Activated naive CD4-positive, alpha-beta T cell treated with anti-CD3 and anti-CD28 coated beads, Interleukin-2, amount 50 U/mL, for 24 hours (primary cell): ENCODE measurements at regions not wholly inside any gene's neighbourhood (a gene's known extent, or its start where the extent isn't known, plus 50 kb on each side); places are given as distances from the start of the nearest gene placed in this dataset.

Source experiments
- H3K27ac Mint-ChIP-seq: one replicate; pipeline ENCODE4 v1.8.0; 2021; ENCODE audit warnings: mild to moderate bottlenecking, mixed read lengths
- H3K27me3 Mint-ChIP-seq: one replicate; pipeline ENCODE4 v1.8.0; 2021; ENCODE audit warnings: mixed read lengths
- H3K36me3 Mint-ChIP-seq: one replicate; pipeline ENCODE4 v1.8.0; 2021; ENCODE audit warnings: mixed read lengths
- H3K4me1 Mint-ChIP-seq: one replicate; pipeline ENCODE4 v1.8.0; 2021; ENCODE audit warnings: mixed read lengths
- H3K4me3 Mint-ChIP-seq: one replicate; pipeline ENCODE4 v1.8.0; 2021; ENCODE audit warnings: mild to moderate bottlenecking, mixed read lengths
- H3K9me3 Mint-ChIP-seq: one replicate; pipeline ENCODE4 v1.8.0; 2021; ENCODE audit warnings: mixed read lengths

- no peak overlapping the region for H3K4me3 Mint-ChIP-seq
- H3K27ac Mint-ChIP-seq = no peak overlapping the region
- peaks cover 3% of the 10 kb centered on the region for H3K27me3 Mint-ChIP-seq
- H3K4me1 Mint-ChIP-seq = peaks cover 11% of the 10 kb centered on the region
- H3K36me3 Mint-ChIP-seq = no peaks in the 10 kb centered on the region
- H3K9me3 Mint-ChIP-seq = no peaks in the 10 kb centered on the region
Observed at GRCh38 chr1:8091691-8092090, 65.6 kb upstream of the ERRFI1 start.

- Mint-ChIP-seq H3K27ac (no peak overlapping the region), H3K4me3 (no peak overlapping the region), H3K9me3 (no peaks in the 10 kb centered on the region), H3K27me3 (peaks cover 3% of the 10 kb centered on the region), H3K4me1 (peaks cover 4% of the 10 kb centered on the region), H3K36me3 (no peaks in the 10 kb centered on the region)
Observed at GRCh38 chr1:8090241-8090702, 64.2 kb upstream of the ERRFI1 start.

GRCh38 chr1:8089535-8090228, 63.6 kb upstream of the ERRFI1 start:
- H3K36me3 Mint-ChIP-seq = no peaks in the 10 kb centered on the region
- peaks cover 2% of the 10 kb centered on the region for H3K4me1 Mint-ChIP-seq
- H3K27me3 Mint-ChIP-seq = peaks cover 3% of the 10 kb centered on the region
- H3K4me3 Mint-ChIP-seq = no peak overlapping the region
- no peak overlapping the region for H3K27ac Mint-ChIP-seq
- no peaks in the 10 kb centered on the region for H3K9me3 Mint-ChIP-seq

- H3K36me3 Mint-ChIP-seq = no peaks in the 10 kb centered on the region
- H3K4me3 Mint-ChIP-seq = no peak overlapping the region
- H3K4me1 Mint-ChIP-seq = no peaks in the 10 kb centered on the region
- H3K27me3 Mint-ChIP-seq = peaks cover 3% of the 10 kb centered on the region
- H3K9me3 Mint-ChIP-seq = no peaks in the 10 kb centered on the region
- H3K27ac Mint-ChIP-seq = no peak overlapping the region
Observed at GRCh38 chr1:8086055-8086454, 59.9 kb upstream of the ERRFI1 start.

GRCh38 chr1:8084913-8085312, 58.8 kb upstream of the ERRFI1 start:
- H3K27ac Mint-ChIP-seq = no peak overlapping the region
- no peaks in the 10 kb centered on the region for H3K4me1 Mint-ChIP-seq
- H3K27me3 Mint-ChIP-seq = peaks cover 3% of the 10 kb centered on the region
- H3K9me3 Mint-ChIP-seq = no peaks in the 10 kb centered on the region
- H3K4me3 Mint-ChIP-seq = no peak overlapping the region
- H3K36me3 Mint-ChIP-seq = no peaks in the 10 kb centered on the region

- Mint-ChIP-seq H3K36me3 (no peaks in the 10 kb centered on the region), H3K27me3 (no peaks in the 10 kb centered on the region), H3K27ac (no peak overlapping the region), H3K9me3 (no peaks in the 10 kb centered on the region), H3K4me3 (no peak overlapping the region), H3K4me1 (no peaks in the 10 kb centered on the region)
Observed at GRCh38 chr1:8083739-8084484, 57.8 kb upstream of the ERRFI1 start.

GRCh38 chr1:8082945-8083344, 56.8 kb upstream of the ERRFI1 start:
- Mint-ChIP-seq H3K27ac (no peak overlapping the region), H3K27me3 (no peaks in the 10 kb centered on the region), H3K4me3 (no peak overlapping the region), H3K9me3 (no peaks in the 10 kb centered on the region), H3K36me3 (no peaks in the 10 kb centered on the region), H3K4me1 (no peaks in the 10 kb centered on the region)

GRCh38 chr1:8078176-8078671, 52.1 kb upstream of the ERRFI1 start:
- Mint-ChIP-seq H3K9me3 (no peaks in the 10 kb centered on the region), H3K27ac (no peak overlapping the region), H3K4me3 (no peak overlapping the region), H3K36me3 (no peaks in the 10 kb centered on the region), H3K27me3 (no peaks in the 10 kb centered on the region), H3K4me1 (no peaks in the 10 kb centered on the region)

- no peaks in the 10 kb centered on the region for H3K36me3 Mint-ChIP-seq
- no peaks in the 10 kb centered on the region for H3K4me1 Mint-ChIP-seq
- H3K4me3 Mint-ChIP-seq = no peak overlapping the region
- H3K27ac Mint-ChIP-seq = no peak overlapping the region
- H3K27me3 Mint-ChIP-seq = no peaks in the 10 kb centered on the region
- no peaks in the 10 kb centered on the region for H3K9me3 Mint-ChIP-seq
Observed at GRCh38 chr1:8077602-8078001, 51.5 kb upstream of the ERRFI1 start.

GRCh38 chr1:8077120-8077573, 51.0 kb upstream of the ERRFI1 start:
- H3K9me3 Mint-ChIP-seq = no peaks in the 10 kb centered on the region
- no peaks in the 10 kb centered on the region for H3K4me1 Mint-ChIP-seq
- H3K27me3 Mint-ChIP-seq = no peaks in the 10 kb centered on the region

GRCh38 chr1:8076176-8076575, 50.1 kb upstream of the ERRFI1 start:
- Mint-ChIP-seq H3K9me3 (no peaks in the 10 kb centered on the region), H3K36me3 (no peaks in the 10 kb centered on the region), H3K27ac (no peak overlapping the region), H3K4me1 (no peaks in the 10 kb centered on the region), H3K4me3 (no peak overlapping the region), H3K27me3 (no peaks in the 10 kb centered on the region)

More at GRCh38 chr1:8077120-8077573, 51.0 kb upstream of the ERRFI1 start:
- H3K4me3 Mint-ChIP-seq = no peak overlapping the region
- no peaks in the 10 kb centered on the region for H3K36me3 Mint-ChIP-seq
- H3K27ac Mint-ChIP-seq = no peak overlapping the region
